ENCODE measurements at regions not wholly inside any gene's neighbourhood (a gene's known extent, or its start where the extent isn't known, plus 50 kb on each side); places are given as distances from the start of the nearest gene placed in this dataset.

- H3K36me3 ChIP-seq, result no peaks in the 10 kb centered on the region
- H3K27ac ChIP-seq (replicated peaks), result no peak overlapping the region
- peaks cover 36% of the 10 kb centered on the region for H3K27me3 ChIP-seq (ENCODE audit: low read depth)
- intact Hi-C loops (cut with micrococcal nuclease), result no loop called here
- TF ChIP-seq, protein P1, sequence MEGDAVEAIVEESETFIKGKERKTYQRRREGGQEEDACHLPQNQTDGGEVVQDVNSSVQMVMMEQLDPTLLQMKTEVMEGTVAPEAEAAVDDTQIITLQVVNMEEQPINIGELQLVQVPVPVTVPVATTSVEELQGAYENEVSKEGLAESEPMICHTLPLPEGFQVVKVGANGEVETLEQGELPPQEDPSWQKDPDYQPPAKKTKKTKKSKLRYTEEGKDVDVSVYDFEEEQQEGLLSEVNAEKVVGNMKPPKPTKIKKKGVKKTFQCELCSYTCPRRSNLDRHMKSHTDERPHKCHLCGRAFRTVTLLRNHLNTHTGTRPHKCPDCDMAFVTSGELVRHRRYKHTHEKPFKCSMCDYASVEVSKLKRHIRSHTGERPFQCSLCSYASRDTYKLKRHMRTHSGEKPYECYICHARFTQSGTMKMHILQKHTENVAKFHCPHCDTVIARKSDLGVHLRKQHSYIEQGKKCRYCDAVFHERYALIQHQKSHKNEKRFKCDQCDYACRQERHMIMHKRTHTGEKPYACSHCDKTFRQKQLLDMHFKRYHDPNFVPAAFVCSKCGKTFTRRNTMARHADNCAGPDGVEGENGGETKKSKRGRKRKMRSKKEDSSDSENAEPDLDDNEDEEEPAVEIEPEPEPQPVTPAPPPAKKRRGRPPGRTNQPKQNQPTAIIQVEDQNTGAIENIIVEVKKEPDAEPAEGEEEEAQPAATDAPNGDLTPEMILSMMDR (IDR thresholded peaks at IDR 0.05; ENCODE audit: borderline replicate concordance), result no peak
- no peak for DNase-seq
- no peaks in the 10 kb centered on the region for H3K9me3 ChIP-seq (replicated peaks)
- H3K4me3 ChIP-seq, result no peak overlapping the region
- H3K4me1 ChIP-seq, result peaks cover 16% of the 10 kb centered on the region
Observed at GRCh38 chr6:40759838-40760237, 172.7 kb upstream of the LRFN2 start.

GRCh38 chr6:40759264-40759663 is 172.1 kb upstream of the LRFN2 start:
- DNase-seq, result no peak
- intact Hi-C loops (cut with micrococcal nuclease), result no loop called here
- H3K9me3 ChIP-seq (replicated peaks), result no peaks in the 10 kb centered on the region
- H3K27me3 ChIP-seq (ENCODE audit: low read depth), result peaks cover 42% of the 10 kb centered on the region
- H3K4me3 ChIP-seq, result no peak overlapping the region
- H3K36me3 ChIP-seq, result no peaks in the 10 kb centered on the region
- TF ChIP-seq, protein P1 (IDR thresholded peaks at IDR 0.05; ENCODE audit: borderline replicate concordance), result no peak
- H3K4me1 ChIP-seq, result peaks cover 16% of the 10 kb centered on the region
- no peak overlapping the region for H3K27ac ChIP-seq (replicated peaks)

- TF ChIP-seq, protein P1 (IDR thresholded peaks at IDR 0.05; ENCODE audit: borderline replicate concordance), result no peak
- Histone ChIP-seq H3K9me3 (replicated peaks) (no peaks in the 10 kb centered on the region), H3K27ac (replicated peaks) (no peak overlapping the region), H3K4me1 (peaks cover 5% of the 10 kb centered on the region), H3K4me3 (no peak overlapping the region), H3K27me3 (ENCODE audit: low read depth) (peaks cover 51% of the 10 kb centered on the region), H3K36me3 (no peaks in the 10 kb centered on the region)
- intact Hi-C loops (cut with micrococcal nuclease), result no loop called here
- no peak for DNase-seq
Observed at GRCh38 chr6:40755749-40756452, 168.7 kb upstream of the LRFN2 start.

DNA sequence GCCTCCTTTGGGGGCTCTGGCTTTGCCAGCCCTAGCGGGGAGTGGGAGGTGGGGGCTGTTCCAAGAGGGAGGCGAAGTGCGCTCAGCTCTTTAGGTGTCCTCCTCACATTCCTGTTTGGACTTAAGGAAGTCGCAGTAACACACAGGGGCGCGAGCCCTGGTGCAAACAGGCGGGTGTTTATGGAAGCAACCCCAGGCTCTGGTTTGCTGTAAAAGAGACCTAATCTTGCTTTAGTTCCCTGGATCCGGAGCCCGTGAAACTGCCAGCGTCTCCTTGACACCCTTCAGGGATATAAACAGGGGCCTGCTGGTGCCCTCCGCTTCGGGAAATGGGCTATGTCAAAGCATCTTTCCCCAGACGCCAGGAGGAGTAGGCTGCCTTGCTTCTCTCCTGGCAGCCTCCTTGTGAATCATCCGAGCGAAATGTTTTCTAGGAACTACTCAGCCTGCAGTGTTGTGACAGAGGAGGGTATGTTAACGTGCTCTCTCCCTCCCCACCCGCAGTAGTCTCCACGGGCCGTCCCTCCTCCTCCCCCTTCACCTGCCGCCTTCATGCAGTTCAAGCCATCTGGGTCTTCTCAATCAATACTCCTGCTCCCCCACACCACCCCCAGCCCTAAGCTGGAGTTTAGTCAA is 168.0 kb upstream of the LRFN2 start:
- TF ChIP-seq, protein P1 (IDR thresholded peaks at IDR 0.05; ENCODE audit: borderline replicate concordance), result no peak
- intact Hi-C loops (cut with micrococcal nuclease), result no loop called here

GRCh38 chr6:40754461-40755045 is 167.4 kb upstream of the LRFN2 start:
- H3K27ac ChIP-seq (replicated peaks), result no peak overlapping the region
- intact Hi-C loops (cut with micrococcal nuclease), result no loop called here
- H3K27me3 ChIP-seq (ENCODE audit: low read depth), result peaks cover 61% of the 10 kb centered on the region
- no peaks in the 10 kb centered on the region for H3K9me3 ChIP-seq (replicated peaks)
- H3K4me1 ChIP-seq, result peaks cover 5% of the 10 kb centered on the region
- H3K4me3 ChIP-seq, result no peak overlapping the region
- no peaks in the 10 kb centered on the region for H3K36me3 ChIP-seq
- TF ChIP-seq, protein P1 (IDR thresholded peaks at IDR 0.05; ENCODE audit: borderline replicate concordance), result no peak
- no peak for DNase-seq

More for the DNA sequence above, 168.0 kb upstream of the LRFN2 start:
- DNase-seq, result no peak
- H3K4me3 ChIP-seq, result no peak overlapping the region
- H3K36me3 ChIP-seq, result no peaks in the 10 kb centered on the region
- peaks cover 55% of the 10 kb centered on the region for H3K27me3 ChIP-seq (ENCODE audit: low read depth)
- no peaks in the 10 kb centered on the region for H3K9me3 ChIP-seq (replicated peaks)
- H3K4me1 ChIP-seq, result peaks cover 5% of the 10 kb centered on the region
- no peak overlapping the region for H3K27ac ChIP-seq (replicated peaks)

All from left ventricle myocardium inferior (tissue), 1 donor.